GM12892 (cell line): ENCODE measurements at regions not wholly inside any gene's neighbourhood (a gene's known extent, or its start where the extent isn't known, plus 50 kb on each side); places are given as distances from the start of the nearest gene placed in this dataset.

Experiments
- POLR2A ChIP-seq: IDR thresholded peaks from 2 replicates; pipeline ENCODE4 v1.6.1; 2011; ENCODE audit warnings: low read depth, low read length, control low read depth
- POLR2AphosphoS5 ChIP-seq: IDR thresholded peaks from 2 replicates; pipeline ENCODE4 v1.6.1; 2011; ENCODE audit warnings: low read depth, low read length, control low read depth
- TAF1 ChIP-seq: IDR thresholded peaks from 2 replicates; pipeline ENCODE4 v1.6.1; 2011; ENCODE audit warnings: low read depth, mild to moderate bottlenecking, control low read depth, low read length, borderline replicate concordance

DNA sequence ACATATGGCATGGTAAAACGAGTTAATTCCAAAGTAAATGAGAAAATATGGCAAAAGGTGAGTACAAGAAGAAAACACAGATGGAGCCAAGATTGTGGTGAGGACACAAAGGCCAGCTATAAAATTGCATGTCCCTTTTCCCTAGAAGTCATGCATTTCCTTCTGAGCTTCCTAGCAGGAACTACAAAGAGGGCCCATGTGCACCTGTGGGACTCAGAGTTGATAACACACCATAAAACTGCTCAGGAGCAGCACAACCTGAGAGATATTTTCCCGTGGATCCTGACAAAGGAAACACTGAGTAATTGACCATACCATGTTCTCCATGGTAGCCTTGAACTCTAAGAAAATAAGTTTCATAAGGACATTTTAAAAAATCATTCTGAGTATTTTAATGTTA, 228.3 kb downstream of the DLEU7 start:
- no peak for TF ChIP-seq POLR2AphosphoS5
- TF ChIP-seq TAF1: no peak
- no peak for TF ChIP-seq POLR2A
